ENCODE measurements at regions not wholly inside any gene's neighbourhood (a gene's known extent, or its start where the extent isn't known, plus 50 kb on each side); places are given as distances from the start of the nearest gene placed in this dataset.

DNA sequence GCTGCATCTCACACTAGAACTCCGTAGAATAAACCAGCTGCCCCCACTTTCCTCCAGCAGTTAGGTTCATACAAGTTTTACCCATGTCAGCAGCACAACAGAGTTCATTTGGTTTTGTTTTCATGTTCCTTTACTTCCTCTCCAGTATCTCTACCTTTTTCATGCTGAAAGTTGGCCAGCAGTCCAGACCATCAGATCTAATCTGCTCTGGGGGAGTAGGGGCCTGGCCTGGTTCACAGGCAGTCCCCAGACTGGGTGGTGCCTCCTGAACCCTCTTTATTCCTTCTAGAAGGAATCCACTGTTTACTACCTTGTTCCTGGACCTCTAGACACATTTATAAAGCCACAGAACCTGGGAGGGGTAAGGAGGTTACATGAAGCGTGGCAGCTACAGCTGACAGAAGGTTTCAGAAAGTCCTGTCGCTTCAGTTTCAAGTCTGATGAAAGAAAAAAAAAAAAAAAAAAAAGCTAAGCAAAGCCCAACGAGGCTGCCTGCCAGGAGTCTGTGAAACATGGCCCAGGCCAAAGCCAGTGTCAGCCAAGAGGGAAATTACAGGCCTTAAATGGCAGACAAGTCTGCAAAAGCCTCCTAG is 184.6 kb upstream of the JUN start (continued):
- no peak for TF ChIP-seq ZNF589 (CRISPR knock-in tag; IDR thresholded peaks at IDR 0.05; ENCODE audit: low read depth)
- TF ChIP-seq NR2C1 (IDR thresholded peaks at IDR 0.05), result no peak
- TF ChIP-seq NR2C1 (tag; IDR thresholded peaks at IDR 0.05), result no peak
- no peak for TF ChIP-seq RFX7 (CRISPR knock-in tag; IDR thresholded peaks at IDR 0.05)
- TF ChIP-seq SREBF1 (IDR thresholded peaks at IDR 0.05; ENCODE audit: borderline replicate concordance, low read depth, low read length), result no peak
- no peak for TF ChIP-seq SMARCC2 (IDR thresholded peaks at IDR 0.05; ENCODE audit: low read depth)
- peak; percentile 26; the same call in 1 of the 2 replicates for TF ChIP-seq ZBTB7A (IDR thresholded peaks at IDR 0.05; ENCODE audit: borderline replicate concordance, control insufficient read depth, low read depth, low read length)
- TF ChIP-seq ZNF347 (CRISPR knock-in tag; IDR thresholded peaks at IDR 0.05; ENCODE audit: low read depth), result no peak
- 0 out of 2 replicates have a peak, but pooled peaks have one; percentile 4 for TF ChIP-seq PHF8 (IDR thresholded peaks at IDR 0.05; ENCODE audit: borderline replicate concordance, low read length)
- TF ChIP-seq NFIC (IDR thresholded peaks at IDR 0.05), result peak; percentile 60
- TF ChIP-seq STAT5A (IDR thresholded peaks at IDR 0.05; ENCODE audit: borderline replicate concordance, low read length), result no peak
- TF ChIP-seq, protein P1, sequence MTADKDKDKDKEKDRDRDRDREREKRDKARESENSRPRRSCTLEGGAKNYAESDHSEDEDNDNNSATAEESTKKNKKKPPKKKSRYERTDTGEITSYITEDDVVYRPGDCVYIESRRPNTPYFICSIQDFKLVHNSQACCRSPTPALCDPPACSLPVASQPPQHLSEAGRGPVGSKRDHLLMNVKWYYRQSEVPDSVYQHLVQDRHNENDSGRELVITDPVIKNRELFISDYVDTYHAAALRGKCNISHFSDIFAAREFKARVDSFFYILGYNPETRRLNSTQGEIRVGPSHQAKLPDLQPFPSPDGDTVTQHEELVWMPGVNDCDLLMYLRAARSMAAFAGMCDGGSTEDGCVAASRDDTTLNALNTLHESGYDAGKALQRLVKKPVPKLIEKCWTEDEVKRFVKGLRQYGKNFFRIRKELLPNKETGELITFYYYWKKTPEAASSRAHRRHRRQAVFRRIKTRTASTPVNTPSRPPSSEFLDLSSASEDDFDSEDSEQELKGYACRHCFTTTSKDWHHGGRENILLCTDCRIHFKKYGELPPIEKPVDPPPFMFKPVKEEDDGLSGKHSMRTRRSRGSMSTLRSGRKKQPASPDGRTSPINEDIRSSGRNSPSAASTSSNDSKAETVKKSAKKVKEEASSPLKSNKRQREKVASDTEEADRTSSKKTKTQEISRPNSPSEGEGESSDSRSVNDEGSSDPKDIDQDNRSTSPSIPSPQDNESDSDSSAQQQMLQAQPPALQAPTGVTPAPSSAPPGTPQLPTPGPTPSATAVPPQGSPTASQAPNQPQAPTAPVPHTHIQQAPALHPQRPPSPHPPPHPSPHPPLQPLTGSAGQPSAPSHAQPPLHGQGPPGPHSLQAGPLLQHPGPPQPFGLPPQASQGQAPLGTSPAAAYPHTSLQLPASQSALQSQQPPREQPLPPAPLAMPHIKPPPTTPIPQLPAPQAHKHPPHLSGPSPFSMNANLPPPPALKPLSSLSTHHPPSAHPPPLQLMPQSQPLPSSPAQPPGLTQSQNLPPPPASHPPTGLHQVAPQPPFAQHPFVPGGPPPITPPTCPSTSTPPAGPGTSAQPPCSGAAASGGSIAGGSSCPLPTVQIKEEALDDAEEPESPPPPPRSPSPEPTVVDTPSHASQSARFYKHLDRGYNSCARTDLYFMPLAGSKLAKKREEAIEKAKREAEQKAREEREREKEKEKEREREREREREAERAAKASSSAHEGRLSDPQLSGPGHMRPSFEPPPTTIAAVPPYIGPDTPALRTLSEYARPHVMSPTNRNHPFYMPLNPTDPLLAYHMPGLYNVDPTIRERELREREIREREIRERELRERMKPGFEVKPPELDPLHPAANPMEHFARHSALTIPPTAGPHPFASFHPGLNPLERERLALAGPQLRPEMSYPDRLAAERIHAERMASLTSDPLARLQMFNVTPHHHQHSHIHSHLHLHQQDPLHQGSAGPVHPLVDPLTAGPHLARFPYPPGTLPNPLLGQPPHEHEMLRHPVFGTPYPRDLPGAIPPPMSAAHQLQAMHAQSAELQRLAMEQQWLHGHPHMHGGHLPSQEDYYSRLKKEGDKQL (CRISPR knock-in tag; IDR thresholded peaks at IDR 0.05; ENCODE audit: borderline replicate concordance), result no peak
- TF ChIP-seq JUN (IDR thresholded peaks at IDR 0.05; ENCODE audit: borderline replicate concordance, low read depth, low read length), result no peak
- no peak for TF ChIP-seq JUN (CRISPR knock-in tag; IDR thresholded peaks at IDR 0.05; ENCODE audit: borderline replicate concordance)
- TF ChIP-seq SPI1 (IDR thresholded peaks at IDR 0.05; ENCODE audit: borderline replicate concordance, low read depth, low read length), result peak; percentile 58; the same call in 1 of the 2 replicates
- no peak for TF ChIP-seq CHCHD3 (CRISPR knock-in tag; IDR thresholded peaks at IDR 0.05)
- TF ChIP-seq ZNF780A (CRISPR knock-in tag; IDR thresholded peaks at IDR 0.05), result no peak
- TF ChIP-seq, protein P2, sequence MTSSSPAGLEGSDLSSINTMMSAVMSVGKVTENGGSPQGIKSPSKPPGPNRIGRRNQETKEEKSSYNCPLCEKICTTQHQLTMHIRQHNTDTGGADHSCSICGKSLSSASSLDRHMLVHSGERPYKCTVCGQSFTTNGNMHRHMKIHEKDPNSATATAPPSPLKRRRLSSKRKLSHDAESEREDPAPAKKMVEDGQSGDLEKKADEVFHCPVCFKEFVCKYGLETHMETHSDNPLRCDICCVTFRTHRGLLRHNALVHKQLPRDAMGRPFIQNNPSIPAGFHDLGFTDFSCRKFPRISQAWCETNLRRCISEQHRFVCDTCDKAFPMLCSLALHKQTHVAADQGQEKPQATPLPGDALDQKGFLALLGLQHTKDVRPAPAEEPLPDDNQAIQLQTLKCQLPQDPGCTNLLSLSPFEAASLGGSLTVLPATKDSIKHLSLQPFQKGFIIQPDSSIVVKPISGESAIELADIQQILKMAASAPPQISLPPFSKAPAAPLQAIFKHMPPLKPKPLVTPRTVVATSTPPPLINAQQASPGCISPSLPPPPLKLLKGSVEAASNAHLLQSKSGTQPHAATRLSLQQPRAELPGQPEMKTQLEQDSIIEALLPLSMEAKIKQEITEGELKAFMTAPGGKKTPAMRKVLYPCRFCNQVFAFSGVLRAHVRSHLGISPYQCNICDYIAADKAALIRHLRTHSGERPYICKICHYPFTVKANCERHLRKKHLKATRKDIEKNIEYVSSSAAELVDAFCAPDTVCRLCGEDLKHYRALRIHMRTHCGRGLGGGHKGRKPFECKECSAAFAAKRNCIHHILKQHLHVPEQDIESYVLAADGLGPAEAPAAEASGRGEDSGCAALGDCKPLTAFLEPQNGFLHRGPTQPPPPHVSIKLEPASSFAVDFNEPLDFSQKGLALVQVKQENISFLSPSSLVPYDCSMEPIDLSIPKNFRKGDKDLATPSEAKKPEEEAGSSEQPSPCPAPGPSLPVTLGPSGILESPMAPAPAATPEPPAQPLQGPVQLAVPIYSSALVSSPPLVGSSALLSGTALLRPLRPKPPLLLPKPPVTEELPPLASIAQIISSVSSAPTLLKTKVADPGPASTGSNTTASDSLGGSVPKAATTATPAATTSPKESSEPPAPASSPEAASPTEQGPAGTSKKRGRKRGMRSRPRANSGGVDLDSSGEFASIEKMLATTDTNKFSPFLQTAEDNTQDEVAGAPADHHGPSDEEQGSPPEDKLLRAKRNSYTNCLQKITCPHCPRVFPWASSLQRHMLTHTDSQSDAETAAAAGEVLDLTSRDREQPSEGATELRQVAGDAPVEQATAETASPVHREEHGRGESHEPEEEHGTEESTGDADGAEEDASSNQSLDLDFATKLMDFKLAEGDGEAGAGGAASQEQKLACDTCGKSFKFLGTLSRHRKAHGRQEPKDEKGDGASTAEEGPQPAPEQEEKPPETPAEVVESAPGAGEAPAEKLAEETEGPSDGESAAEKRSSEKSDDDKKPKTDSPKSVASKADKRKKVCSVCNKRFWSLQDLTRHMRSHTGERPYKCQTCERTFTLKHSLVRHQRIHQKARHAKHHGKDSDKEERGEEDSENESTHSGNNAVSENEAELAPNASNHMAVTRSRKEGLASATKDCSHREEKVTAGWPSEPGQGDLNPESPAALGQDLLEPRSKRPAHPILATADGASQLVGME (CRISPR knock-in tag; IDR thresholded peaks at IDR 0.05), result no peak
- TF ChIP-seq GATAD2B (IDR thresholded peaks at IDR 0.05; ENCODE audit: borderline replicate concordance), result 0 out of 2 replicates have a peak, but pooled peaks have one; percentile 33
